ENCODE measurements at regions not wholly inside any gene's neighbourhood (a gene's known extent, or its start where the extent isn't known, plus 50 kb on each side); places are given as distances from the start of the nearest gene placed in this dataset.

- TF ChIP-seq ZNF384 (IDR thresholded peaks at IDR 0.05) (no peak), TARDBP (IDR thresholded peaks at IDR 0.05) (no peak), BHLHE40 (IDR thresholded peaks at IDR 0.05; ENCODE audit: borderline replicate concordance) (no peak), FOXM1 (IDR thresholded peaks at IDR 0.05; ENCODE audit: borderline replicate concordance) (no peak), HDGF (IDR thresholded peaks at IDR 0.05; ENCODE audit: borderline replicate concordance) (no peak), FOXA1 (IDR thresholded peaks at IDR 0.05) (no peak), SUZ12 (IDR thresholded peaks at IDR 0.05) (no peak), SP1 (IDR thresholded peaks at IDR 0.05) (no peak), L3MBTL2 (conservative IDR thresholded peaks at IDR 0.05) (no peak), FOXK2 (IDR thresholded peaks at IDR 0.05) (no peak)
These were observed 101.0 kb upstream of the MTHFD1L start for GRCh38 chr6:150764334-150765066.
